GM12873 (cell line): ENCODE measurements at regions not wholly inside any gene's neighbourhood (a gene's known extent, or its start where the extent isn't known, plus 50 kb on each side); places are given as distances from the start of the nearest gene placed in this dataset.
A peak's percentile ranks its signal among the peaks of the same experiment; 100 is the strongest.

Experiments used
- TF ChIP-seq, protein P1 (sequence below): IDR thresholded peaks from 2 replicates; pipeline ENCODE4 v1.5.1; 2012; ENCODE audit warnings: low read depth, mild to moderate bottlenecking, moderate library complexity, low read length, control low read depth; ENCODE audit not compliant: insufficient read depth; ENCODE audit errors: missing control alignments

DNA sequence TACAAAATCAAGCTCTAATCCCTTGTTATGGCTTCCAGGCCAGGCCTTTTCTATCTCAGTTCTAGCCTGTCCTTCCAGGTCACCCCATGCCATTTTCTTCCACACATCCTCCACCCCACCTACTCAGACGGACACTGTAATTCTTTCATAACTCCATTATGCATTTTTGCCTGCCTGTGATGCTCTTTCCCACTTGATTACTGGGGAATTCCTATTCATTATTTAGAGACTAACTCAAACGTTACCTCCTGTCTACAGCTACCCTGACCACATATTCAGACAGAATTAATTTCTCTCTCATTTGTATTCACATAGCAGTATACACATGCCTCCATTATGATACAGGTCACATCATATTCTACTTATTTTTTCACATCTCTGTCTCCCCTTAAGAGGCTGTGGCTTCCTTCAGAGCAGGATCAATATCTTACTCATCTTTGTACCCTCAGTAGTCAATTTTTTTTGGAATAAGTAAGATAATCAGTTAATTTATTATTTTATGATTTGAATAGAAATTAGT, 156.5 kb upstream of the ZC3H12C start:
- TF ChIP-seq, protein P1, sequence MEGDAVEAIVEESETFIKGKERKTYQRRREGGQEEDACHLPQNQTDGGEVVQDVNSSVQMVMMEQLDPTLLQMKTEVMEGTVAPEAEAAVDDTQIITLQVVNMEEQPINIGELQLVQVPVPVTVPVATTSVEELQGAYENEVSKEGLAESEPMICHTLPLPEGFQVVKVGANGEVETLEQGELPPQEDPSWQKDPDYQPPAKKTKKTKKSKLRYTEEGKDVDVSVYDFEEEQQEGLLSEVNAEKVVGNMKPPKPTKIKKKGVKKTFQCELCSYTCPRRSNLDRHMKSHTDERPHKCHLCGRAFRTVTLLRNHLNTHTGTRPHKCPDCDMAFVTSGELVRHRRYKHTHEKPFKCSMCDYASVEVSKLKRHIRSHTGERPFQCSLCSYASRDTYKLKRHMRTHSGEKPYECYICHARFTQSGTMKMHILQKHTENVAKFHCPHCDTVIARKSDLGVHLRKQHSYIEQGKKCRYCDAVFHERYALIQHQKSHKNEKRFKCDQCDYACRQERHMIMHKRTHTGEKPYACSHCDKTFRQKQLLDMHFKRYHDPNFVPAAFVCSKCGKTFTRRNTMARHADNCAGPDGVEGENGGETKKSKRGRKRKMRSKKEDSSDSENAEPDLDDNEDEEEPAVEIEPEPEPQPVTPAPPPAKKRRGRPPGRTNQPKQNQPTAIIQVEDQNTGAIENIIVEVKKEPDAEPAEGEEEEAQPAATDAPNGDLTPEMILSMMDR = no peak

DNA sequence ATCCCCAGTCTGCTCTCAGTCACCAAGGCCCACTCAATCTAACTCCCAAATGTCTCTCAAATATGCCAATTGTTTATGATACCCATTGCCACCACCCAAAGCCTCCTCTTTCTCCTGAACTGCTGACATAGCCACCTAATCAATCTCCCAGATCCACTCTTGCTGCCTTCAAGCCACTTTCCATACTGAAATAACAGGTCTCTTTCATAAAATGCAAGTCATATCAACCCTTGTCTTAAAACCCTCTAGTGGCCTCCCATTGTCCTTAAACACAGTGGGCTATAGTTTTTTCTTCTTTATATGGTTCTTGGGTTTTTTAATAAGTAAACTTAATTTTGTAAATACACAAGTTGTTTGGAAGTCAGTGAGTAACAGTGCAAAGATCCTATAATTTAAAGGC, 155.2 kb upstream of the ZC3H12C start:
- TF ChIP-seq, protein P1 = no peak

DNA sequence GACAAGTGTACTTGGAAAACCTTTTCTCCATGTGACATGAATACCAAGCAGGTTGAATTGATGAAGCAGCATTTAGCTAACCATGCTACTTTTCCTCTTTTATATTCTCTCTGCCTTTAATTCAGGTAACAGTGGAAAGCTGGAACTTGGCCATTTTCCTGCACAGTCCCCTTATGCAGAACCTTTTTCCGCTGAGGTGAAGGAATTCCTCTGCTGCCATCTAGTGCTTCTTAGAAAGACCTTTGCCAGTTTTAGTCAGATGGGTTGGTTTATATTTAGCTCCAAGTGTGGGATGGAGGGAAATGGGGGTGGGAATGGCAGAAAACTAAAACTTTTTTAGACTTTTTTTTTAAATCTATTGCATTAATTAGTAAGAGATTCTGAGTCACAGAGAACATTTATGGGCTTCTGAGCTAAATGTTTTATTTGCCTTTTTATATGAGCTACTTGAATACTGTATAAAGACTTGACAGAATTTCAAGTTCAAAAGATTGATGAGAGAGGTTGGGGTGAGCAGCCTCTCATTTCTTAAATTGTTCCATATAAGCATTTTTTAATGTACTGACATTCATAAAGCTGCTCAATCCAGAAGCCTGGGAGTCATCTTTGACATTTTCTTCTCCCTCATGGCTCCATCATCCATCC, 153.9 kb upstream of the ZC3H12C start:
- TF ChIP-seq, protein P1 = peak; percentile 63

DNA sequence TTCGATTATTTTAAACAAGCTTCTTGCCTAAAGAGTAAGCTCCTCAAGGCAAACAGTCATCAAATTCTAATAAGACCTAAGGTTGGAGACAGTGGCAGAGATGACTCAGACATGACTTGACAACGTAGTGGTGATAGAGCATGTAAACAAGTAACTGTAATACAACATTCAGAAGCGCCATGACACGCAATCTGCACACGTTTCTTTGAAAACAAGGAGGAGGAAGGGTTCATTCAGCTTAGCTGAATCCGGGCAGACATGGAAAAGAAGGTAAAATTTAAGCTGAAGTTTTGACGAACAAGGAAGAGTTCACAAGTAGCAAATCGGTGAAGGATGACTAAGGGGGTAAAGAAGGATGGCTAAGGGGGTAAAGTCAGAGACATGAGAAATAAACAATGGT, 152.4 kb upstream of the ZC3H12C start:
- TF ChIP-seq, protein P1 = no peak

DNA sequence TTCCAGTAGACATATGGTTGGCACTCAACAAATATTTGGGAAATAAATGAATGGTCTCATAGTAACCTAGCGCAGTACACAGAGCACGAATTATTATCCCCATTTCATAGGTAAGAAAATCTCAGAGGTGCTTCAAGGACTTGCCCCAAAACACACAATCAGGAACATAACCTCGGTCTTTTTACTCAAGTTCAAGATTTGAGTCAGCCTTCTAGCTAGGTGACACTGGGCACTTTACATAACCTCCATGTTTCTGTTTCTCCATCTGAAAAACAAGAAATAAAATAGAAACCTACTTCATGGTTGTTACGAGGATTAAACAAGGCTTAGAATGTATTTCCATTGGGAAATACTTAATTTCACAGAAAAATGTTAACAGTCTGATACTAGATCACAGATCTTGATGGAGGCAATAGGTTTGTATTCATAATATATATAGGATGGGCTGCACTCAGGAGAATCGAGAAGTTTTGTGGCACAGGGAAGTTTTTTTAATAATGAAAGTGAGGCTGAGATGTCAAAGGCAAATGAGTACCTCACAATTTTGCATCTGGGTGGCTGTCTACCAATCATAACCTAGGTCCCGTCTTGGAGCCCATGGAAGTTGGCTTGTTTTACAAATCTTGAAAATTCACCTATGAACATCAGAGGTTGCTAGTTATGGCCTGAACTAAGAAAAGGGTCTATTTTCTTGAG, 147.4 kb upstream of the ZC3H12C start:
- TF ChIP-seq, protein P1 = no peak

DNA sequence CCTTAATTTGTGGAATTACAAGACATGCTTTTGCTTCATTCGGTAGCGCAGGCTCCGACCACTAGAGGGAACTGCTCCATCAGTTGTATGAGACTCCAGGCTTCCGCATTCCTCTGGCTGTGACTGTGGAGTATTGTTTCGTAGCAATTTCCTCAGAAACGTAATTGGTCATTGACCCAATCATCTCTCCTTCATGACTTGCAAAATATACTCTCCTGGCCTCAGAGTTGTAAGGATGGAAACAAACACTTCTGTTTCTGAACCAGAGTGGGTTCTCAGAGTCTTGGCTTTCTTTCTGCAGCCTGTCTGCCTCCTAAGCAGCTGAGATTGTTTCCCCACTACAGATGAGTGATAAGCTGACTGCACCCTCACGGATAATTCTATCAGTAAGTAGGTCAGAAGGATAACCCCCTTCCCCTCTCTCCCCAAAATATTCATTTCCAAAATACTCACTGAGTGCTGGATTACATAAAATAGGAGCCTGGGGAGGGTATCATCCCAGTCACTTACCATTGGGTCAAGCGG, 146.8 kb upstream of the ZC3H12C start:
- TF ChIP-seq, protein P1 = peak; percentile 94

DNA sequence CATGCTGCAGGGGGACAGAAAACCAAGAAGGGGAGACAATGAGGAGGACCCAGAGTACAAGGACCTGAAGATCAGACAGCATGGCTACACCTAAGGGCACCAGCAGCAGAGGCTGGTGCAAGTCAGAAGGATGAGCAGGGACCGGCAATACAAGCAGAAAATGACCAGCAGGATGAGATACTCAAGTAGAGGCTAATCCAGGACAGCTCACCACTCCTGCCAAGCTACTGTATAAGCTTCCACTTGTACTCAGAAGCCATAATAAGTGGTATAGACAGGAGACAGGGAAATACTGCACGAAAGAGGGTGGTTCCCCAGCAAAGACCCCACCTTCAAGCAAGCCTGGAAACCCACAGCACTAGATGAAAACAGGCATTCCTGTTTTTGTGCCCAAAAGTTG, 138.7 kb upstream of the ZC3H12C start:
- TF ChIP-seq, protein P1 = no peak
